ENCODE measurements at regions not wholly inside any gene's neighbourhood (a gene's known extent, or its start where the extent isn't known, plus 50 kb on each side); places are given as distances from the start of the nearest gene placed in this dataset.

- H3K36me3 ChIP-seq = no peaks in the 10 kb centered on the region
- TF ChIP-seq POLR2A (IDR thresholded peaks at IDR 0.05) = no peak
- TF ChIP-seq, protein P1, sequence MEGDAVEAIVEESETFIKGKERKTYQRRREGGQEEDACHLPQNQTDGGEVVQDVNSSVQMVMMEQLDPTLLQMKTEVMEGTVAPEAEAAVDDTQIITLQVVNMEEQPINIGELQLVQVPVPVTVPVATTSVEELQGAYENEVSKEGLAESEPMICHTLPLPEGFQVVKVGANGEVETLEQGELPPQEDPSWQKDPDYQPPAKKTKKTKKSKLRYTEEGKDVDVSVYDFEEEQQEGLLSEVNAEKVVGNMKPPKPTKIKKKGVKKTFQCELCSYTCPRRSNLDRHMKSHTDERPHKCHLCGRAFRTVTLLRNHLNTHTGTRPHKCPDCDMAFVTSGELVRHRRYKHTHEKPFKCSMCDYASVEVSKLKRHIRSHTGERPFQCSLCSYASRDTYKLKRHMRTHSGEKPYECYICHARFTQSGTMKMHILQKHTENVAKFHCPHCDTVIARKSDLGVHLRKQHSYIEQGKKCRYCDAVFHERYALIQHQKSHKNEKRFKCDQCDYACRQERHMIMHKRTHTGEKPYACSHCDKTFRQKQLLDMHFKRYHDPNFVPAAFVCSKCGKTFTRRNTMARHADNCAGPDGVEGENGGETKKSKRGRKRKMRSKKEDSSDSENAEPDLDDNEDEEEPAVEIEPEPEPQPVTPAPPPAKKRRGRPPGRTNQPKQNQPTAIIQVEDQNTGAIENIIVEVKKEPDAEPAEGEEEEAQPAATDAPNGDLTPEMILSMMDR (IDR thresholded peaks at IDR 0.05) = no peak
- no peak for TF ChIP-seq POLR2AphosphoS5 (IDR thresholded peaks at IDR 0.05; ENCODE audit: insufficient read depth in 1 of 2, low read depth in 1 of 2)
- peaks cover 7% of the 10 kb centered on the region for H3K4me1 ChIP-seq
- H3K27me3 ChIP-seq = no peaks in the 10 kb centered on the region
- H3K4me3 ChIP-seq = no peak overlapping the region
- intact Hi-C loops (cut with DNase I) = loop anchor here (2.0 kb wide), 1 partner anchor 260 kb away; no protein-coding TSS in a partner anchor
- H3K9me3 ChIP-seq = no peaks in the 10 kb centered on the region
- no peak overlapping the region for H3K27ac ChIP-seq
- no peak for DNase-seq (ENCODE audit: extremely low spot score in 2 of 2)
Measured at GRCh38 chr9:135344523-135344901, 135.1 kb upstream of the PPP1R26 start.

DNA sequence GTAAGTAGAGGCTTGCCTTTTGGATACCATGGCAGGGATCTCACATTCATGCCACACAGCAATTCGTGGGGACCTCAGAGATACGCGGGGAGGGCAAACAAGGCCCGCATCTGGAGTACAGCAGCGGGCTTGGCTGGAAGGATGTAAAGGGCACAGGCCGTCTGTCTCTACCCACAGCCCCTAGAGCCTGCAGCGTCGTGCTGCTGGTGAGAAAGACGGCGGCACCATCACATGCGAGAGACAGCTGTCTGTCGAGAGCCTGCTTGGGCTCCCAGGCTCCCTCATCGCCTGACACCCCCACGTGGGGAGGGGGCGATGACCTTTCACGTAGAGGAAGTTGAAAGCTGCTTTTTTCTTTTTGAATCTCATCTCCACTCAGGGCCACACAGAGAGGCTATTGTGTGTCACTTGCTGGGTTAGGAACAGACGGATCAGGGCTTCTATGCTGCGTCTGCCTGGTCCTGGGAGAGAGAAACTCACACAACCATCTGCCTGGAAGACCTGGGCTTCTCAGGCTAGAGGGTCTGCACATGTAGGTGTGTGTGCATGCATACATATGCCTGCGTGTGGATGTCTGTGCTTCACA, 134.6 kb upstream of the PPP1R26 start:
- H3K9me3 ChIP-seq = no peaks in the 10 kb centered on the region
- H3K4me1 ChIP-seq = peaks cover 7% of the 10 kb centered on the region
- intact Hi-C loops (cut with DNase I) = loop anchor here (2.0 kb wide), 1 partner anchor 260 kb away; no protein-coding TSS in a partner anchor
- no peaks in the 10 kb centered on the region for H3K36me3 ChIP-seq
- H3K4me3 ChIP-seq = no peak overlapping the region
- H3K27me3 ChIP-seq = no peaks in the 10 kb centered on the region
- TF ChIP-seq, protein P1 (IDR thresholded peaks at IDR 0.05) = no peak
- TF ChIP-seq POLR2AphosphoS5 (IDR thresholded peaks at IDR 0.05; ENCODE audit: insufficient read depth in 1 of 2, low read depth in 1 of 2) (no peak), POLR2A (IDR thresholded peaks at IDR 0.05) (no peak)
- no peak overlapping the region for H3K27ac ChIP-seq
- DNase-seq (ENCODE audit: extremely low spot score in 2 of 2) = no peak

DNA sequence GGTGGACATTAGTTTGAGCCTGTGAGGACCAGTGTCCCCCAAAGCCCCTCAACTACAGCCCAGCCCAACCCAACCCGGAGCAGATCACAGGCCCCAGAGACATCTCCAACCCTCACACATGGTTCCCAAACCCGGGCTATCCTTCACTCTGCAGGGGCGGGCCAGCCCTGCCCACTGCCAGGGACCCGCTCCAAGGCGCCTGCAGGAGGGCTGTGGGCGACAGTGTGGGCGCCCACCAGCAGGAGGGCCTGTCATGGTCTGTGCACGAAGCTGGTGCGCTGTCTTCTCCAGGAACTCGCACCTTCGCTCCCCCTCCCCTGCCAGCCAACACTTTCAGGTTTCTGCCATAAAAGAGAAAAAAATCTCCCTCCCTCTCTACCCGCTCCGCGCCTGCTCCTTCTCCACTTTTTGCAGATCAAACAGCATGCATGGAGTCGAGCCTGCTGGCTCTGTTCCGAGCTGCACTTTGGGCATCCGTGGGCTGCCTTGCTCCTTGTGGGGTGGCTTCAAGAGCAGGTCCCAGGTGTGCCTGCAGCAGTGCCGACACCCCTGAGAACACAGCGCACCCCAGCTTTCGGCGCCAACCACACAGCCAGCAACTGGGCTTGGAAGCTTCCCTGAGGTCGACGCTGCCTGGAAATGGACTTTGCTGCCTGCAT, 133.7 kb upstream of the PPP1R26 start:
- intact Hi-C loops (cut with DNase I) = loop anchor here (2.0 kb wide), 1 partner anchor 261 kb away; no protein-coding TSS in a partner anchor
- no peak overlapping the region for H3K27ac ChIP-seq
- no peak overlapping the region for H3K4me3 ChIP-seq
- H3K27me3 ChIP-seq = no peaks in the 10 kb centered on the region
- H3K4me1 ChIP-seq = peaks cover 1% of the 10 kb centered on the region
- no peak for TF ChIP-seq POLR2A (IDR thresholded peaks at IDR 0.05)
- TF ChIP-seq, protein P1 (IDR thresholded peaks at IDR 0.05) = no peak
- no peak for TF ChIP-seq POLR2AphosphoS5 (IDR thresholded peaks at IDR 0.05; ENCODE audit: insufficient read depth in 1 of 2, low read depth in 1 of 2)
- H3K9me3 ChIP-seq = no peaks in the 10 kb centered on the region
- H3K36me3 ChIP-seq = no peaks in the 10 kb centered on the region
- no peak for DNase-seq (ENCODE audit: extremely low spot score in 2 of 2)

DNA sequence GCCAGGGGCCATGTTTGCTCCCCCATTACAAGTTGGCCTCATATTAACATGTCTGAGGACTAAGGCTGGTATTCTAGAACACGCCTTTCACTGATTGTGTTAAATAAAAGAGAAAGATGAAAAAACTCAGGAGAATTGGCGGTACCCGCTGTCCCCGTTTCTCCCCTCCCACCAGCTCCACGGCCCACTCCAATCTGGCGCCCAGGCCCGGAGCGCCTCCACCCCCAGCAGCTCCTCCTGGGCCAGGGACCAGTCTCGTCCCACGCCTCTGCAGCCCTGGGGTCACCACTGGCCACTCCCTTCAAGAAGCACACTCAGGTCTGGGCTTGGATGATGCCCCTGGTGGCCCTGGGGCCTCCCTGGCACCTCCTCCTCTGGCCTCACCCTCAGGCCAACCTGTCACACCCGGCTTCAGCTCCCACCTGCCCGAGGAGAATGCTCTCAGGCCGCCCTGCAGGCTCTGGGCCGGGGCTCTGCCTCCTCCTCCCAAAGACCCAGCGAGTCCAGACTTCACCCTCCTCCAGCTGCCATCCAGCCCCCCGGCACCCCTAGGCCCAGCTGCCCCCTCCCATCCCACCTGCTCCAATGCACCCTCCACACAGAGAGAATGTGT, 133.0 kb upstream of the PPP1R26 start:
- Histone ChIP-seq H3K36me3 (no peaks in the 10 kb centered on the region), H3K27ac (no peak overlapping the region), H3K9me3 (no peaks in the 10 kb centered on the region), H3K27me3 (no peaks in the 10 kb centered on the region), H3K4me3 (no peak overlapping the region), H3K4me1 (no peaks in the 10 kb centered on the region)
- TF ChIP-seq, protein P1 (IDR thresholded peaks at IDR 0.05) = no peak
- no peak for TF ChIP-seq POLR2AphosphoS5 (IDR thresholded peaks at IDR 0.05; ENCODE audit: insufficient read depth in 1 of 2, low read depth in 1 of 2)
- TF ChIP-seq POLR2A (IDR thresholded peaks at IDR 0.05) = no peak
- no peak for DNase-seq (ENCODE audit: extremely low spot score in 2 of 2)
- intact Hi-C loops (cut with DNase I) = no loop called here

DNA sequence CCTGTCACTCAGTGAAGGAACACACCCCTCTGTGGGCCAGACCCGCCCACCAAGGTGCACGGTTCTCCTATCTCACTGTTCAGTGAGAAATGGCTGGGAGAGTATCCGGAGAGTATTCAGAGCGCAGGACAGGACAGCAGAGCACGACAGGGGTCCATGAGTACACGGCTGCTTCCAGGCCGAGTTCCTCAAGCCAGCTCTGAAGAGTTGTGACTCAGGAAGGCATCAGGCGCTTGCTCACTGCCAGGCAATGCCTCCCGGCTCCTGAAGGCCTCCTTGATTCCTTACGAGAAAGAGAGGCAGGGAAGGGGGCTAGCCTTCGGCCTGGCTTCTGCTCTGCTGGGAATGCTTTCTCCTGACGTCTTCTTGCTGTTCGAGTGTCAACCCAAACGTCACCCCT, 132.1 kb upstream of the PPP1R26 start:
- H3K4me3 ChIP-seq = no peak overlapping the region
- DNase-seq (ENCODE audit: extremely low spot score in 2 of 2) = no peak
- no peaks in the 10 kb centered on the region for H3K4me1 ChIP-seq
- intact Hi-C loops (cut with DNase I) = no loop called here
- H3K27me3 ChIP-seq = no peaks in the 10 kb centered on the region
- no peaks in the 10 kb centered on the region for H3K36me3 ChIP-seq
- H3K27ac ChIP-seq = no peak overlapping the region
- TF ChIP-seq POLR2AphosphoS5 (IDR thresholded peaks at IDR 0.05; ENCODE audit: insufficient read depth in 1 of 2, low read depth in 1 of 2) (no peak), POLR2A (IDR thresholded peaks at IDR 0.05) (no peak)
- TF ChIP-seq, protein P1 (IDR thresholded peaks at IDR 0.05) = no peak
- no peaks in the 10 kb centered on the region for H3K9me3 ChIP-seq

All from vagina (tissue), 2 donors.